KMS-11 (cell line): ENCODE measurements at regions not wholly inside any gene's neighbourhood (a gene's known extent, or its start where the extent isn't known, plus 50 kb on each side); places are given as distances from the start of the nearest gene placed in this dataset.

Source experiments
- H2AFZ ChIP-seq: fragments of 200-600 bp; sonication (generic); 2 replicates; pipeline ENCODE4 v1.6.1; 2016; ENCODE audit warnings: antibody characterized with exemption, mixed run types, low read depth
- H3K27ac ChIP-seq: fragments of 200-600 bp; sonication (generic); 2 replicates; pipeline ENCODE4 v1.6.1; 2016; ENCODE audit warnings: mild to moderate bottlenecking, mixed run types
- H3K27me3 ChIP-seq: fragments of 200-600 bp; sonication (generic); 2 replicates; pipeline ENCODE4 v1.6.1; 2017; ENCODE audit warnings: mild to moderate bottlenecking, low read depth, mixed run types, moderate library complexity; ENCODE audit not compliant: insufficient read depth
- H3K36me3 ChIP-seq: fragments of 200-600 bp; sonication (generic); 2 replicates; pipeline ENCODE4 v1.6.1; 2017; ENCODE audit warnings: mild to moderate bottlenecking, mixed run types; ENCODE audit not compliant: insufficient read depth
- H3K4me1 ChIP-seq: fragments of 200-600 bp; sonication (generic); 2 replicates; pipeline ENCODE4 v1.6.1; 2016; ENCODE audit warnings: mild to moderate bottlenecking, low read depth, mixed run types; ENCODE audit not compliant: poor library complexity, severe bottlenecking
- H3K4me2 ChIP-seq: fragments of 200-600 bp; sonication (generic); 2 replicates; pipeline ENCODE4 v1.7.0; 2016; ENCODE audit warnings: mild to moderate bottlenecking, mixed run types
- H3K4me3 ChIP-seq: fragments of 200-600 bp; sonication (generic); IDR thresholded peaks from 2 replicates; pipeline ENCODE4 v1.6.1; 2017; ENCODE audit warnings: low read depth, low read length, mixed read lengths; ENCODE audit not compliant: insufficient read depth
- H3K79me2 ChIP-seq: fragments of 200-600 bp; sonication (generic); 2 replicates; pipeline ENCODE4 v1.6.1; 2016; ENCODE audit warnings: low read depth, mixed run types; ENCODE audit not compliant: insufficient read depth
- H3K9ac ChIP-seq: fragments of 200-600 bp; sonication (generic); 2 replicates; pipeline ENCODE4 v1.6.1; 2016; ENCODE audit warnings: mild to moderate bottlenecking, mixed run types
- H4K20me1 ChIP-seq: fragments of 200-600 bp; sonication (generic); 2 replicates; pipeline ENCODE4 v1.6.1; 2016; ENCODE audit warnings: mild to moderate bottlenecking, mixed run types; ENCODE audit not compliant: insufficient read depth
- CTCF ChIP-seq: fragments of 200-600 bp; sonication (generic); conservative IDR thresholded peaks from 2 replicates; pipeline ENCODE4 v1.6.1; 2017; ENCODE audit warnings: low read depth, mild to moderate bottlenecking, antibody characterized with exemption, low read length, moderate library complexity, mixed read lengths

GRCh38 chr2:234368861-234369261 lies 128.0 kb downstream of the ARL4C start:
- Histone ChIP-seq H3K4me1 (no peaks in the 10 kb centered on the region), H3K27ac (no peak overlapping the region)

GRCh38 chr2:234366891-234367290 lies 130.0 kb downstream of the ARL4C start:
- Histone ChIP-seq H3K9ac (no peak overlapping the region), H3K4me3 (no peak overlapping the region), H3K27ac (no peak overlapping the region), H3K79me2 (no peaks in the 10 kb centered on the region), H3K36me3 (no peaks in the 10 kb centered on the region), H3K27me3 (no peaks in the 10 kb centered on the region), H2AFZ (no peak overlapping the region), H3K4me1 (no peaks in the 10 kb centered on the region), H3K4me2 (no peak overlapping the region), H4K20me1 (no peaks in the 10 kb centered on the region)
- TF ChIP-seq CTCF = no peak

More at GRCh38 chr2:234368861-234369261, 128.0 kb downstream of the ARL4C start:
- Histone ChIP-seq H3K79me2 (no peaks in the 10 kb centered on the region), H4K20me1 (no peaks in the 10 kb centered on the region), H3K4me3 (no peak overlapping the region), H3K4me2 (no peak overlapping the region), H3K27me3 (no peaks in the 10 kb centered on the region), H2AFZ (no peak overlapping the region), H3K36me3 (no peaks in the 10 kb centered on the region), H3K9ac (no peak overlapping the region)
- no peak for TF ChIP-seq CTCF

DNA sequence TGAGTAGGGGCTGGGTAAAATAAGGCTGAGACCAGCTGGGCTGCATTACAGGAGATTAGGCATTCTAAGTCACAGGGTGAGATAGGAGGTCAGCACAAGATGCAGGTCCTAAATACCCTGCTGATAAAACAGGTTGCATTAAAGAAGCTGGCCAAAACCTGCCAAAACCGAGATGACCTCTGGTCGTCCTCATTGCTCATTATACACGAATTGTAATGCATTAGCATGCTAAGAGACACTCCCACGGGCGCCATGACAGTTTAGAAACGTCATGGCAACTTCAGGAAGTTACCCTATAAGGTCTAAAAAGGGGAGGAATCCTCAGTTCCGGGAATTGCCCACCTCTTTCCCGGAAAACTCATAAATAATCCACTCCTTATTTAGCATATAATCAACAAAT lies 132.2 kb downstream of the ARL4C start:
- H2AFZ ChIP-seq = no peak overlapping the region
- H3K4me3 ChIP-seq = no peak overlapping the region
- H3K4me1 ChIP-seq = no peaks in the 10 kb centered on the region
- H3K27me3 ChIP-seq = no peaks in the 10 kb centered on the region
- H3K27ac ChIP-seq = no peak overlapping the region
- no peak overlapping the region for H3K4me2 ChIP-seq
- TF ChIP-seq CTCF = no peak
- no peaks in the 10 kb centered on the region for H4K20me1 ChIP-seq
- no peaks in the 10 kb centered on the region for H3K36me3 ChIP-seq
- H3K9ac ChIP-seq = no peak overlapping the region
- no peaks in the 10 kb centered on the region for H3K79me2 ChIP-seq

DNA sequence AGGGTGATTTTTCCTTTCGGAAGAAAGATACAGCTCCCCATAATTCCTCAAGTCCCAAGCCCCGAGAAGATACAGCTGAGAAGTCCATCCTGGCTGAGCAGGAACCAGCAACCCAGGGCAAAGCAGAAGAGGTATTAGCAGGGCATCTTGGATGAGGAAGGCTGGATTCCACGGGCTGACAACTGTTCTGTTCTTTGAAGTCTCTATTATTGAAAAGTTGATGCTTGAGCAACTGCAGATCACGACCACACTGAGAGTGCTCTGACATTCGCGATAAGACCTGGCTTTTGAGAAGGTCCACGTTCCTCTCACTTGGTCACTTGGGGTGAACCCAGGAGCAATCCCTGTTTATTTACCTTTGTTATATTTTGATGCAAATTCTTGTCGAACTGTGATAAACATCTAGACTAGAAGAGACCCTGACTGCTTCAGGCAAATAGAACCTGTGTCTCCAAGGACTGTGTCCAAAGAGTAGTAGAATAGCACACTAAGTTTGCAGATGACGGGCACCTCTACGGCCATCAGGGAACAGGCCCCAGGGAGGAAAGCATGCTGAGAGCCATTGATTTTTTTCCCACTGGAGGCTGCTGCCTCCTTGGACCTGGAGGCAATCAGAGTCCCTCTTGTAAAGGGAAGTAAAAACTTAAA lies 133.1 kb downstream of the ARL4C start:
- no peak overlapping the region for H3K27ac ChIP-seq
- H3K27me3 ChIP-seq = no peaks in the 10 kb centered on the region
- no peak overlapping the region for H3K4me2 ChIP-seq
- H3K79me2 ChIP-seq = no peaks in the 10 kb centered on the region
- H4K20me1 ChIP-seq = no peaks in the 10 kb centered on the region
- no peak overlapping the region for H2AFZ ChIP-seq
- no peaks in the 10 kb centered on the region for H3K4me1 ChIP-seq
- no peaks in the 10 kb centered on the region for H3K36me3 ChIP-seq
- no peak for TF ChIP-seq CTCF
- no peak overlapping the region for H3K9ac ChIP-seq
- H3K4me3 ChIP-seq = no peak overlapping the region
